ENCODE measurements at regions not wholly inside any gene's neighbourhood (a gene's known extent, or its start where the extent isn't known, plus 50 kb on each side); places are given as distances from the start of the nearest gene placed in this dataset.

DNA sequence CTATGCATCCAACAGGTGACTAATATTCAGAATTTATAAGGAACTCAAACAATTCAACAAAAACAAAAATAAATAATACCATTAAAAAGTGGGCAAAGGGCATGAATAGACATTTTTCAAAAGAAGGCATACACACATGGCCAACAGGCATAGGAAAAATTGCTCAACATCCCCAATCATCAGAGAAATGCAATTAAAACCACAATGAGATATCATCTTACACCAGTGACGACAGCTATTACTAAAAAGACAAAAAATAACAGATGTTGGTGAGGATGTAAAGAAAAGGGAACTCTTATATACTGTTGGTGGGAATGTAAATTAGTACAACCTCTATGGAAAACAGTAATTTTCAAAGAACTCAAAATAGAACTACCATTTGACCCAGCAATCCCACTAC lies 250.4 kb upstream of the N4BP1 start:
- no peak for DNase-seq (ENCODE audit: extremely low read depth, low read depth)
- TF ChIP-seq, protein P1, sequence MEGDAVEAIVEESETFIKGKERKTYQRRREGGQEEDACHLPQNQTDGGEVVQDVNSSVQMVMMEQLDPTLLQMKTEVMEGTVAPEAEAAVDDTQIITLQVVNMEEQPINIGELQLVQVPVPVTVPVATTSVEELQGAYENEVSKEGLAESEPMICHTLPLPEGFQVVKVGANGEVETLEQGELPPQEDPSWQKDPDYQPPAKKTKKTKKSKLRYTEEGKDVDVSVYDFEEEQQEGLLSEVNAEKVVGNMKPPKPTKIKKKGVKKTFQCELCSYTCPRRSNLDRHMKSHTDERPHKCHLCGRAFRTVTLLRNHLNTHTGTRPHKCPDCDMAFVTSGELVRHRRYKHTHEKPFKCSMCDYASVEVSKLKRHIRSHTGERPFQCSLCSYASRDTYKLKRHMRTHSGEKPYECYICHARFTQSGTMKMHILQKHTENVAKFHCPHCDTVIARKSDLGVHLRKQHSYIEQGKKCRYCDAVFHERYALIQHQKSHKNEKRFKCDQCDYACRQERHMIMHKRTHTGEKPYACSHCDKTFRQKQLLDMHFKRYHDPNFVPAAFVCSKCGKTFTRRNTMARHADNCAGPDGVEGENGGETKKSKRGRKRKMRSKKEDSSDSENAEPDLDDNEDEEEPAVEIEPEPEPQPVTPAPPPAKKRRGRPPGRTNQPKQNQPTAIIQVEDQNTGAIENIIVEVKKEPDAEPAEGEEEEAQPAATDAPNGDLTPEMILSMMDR (IDR thresholded peaks at IDR 0.05; ENCODE audit: low read depth, low read length): no peak

DNA sequence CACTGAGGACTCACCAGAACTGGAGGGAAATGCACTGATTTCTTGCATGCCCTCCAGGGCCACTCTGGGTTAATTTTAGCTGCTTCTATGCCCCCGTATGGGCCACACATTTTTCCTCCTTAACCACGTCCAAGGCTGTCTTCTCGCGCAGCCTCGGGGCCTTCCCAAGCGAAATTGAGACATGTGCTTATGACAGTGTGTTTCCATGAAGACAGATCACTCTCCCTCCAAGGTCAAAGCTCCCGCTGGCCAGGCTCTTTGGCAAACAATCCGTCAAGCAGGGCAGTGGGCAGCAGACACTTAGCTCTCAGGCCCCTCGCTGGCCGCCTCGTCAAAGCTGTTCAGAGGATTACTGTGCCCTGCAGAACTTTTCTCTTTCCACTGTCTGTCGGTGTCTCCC lies 243.0 kb upstream of the N4BP1 start:
- TF ChIP-seq, protein P1 (IDR thresholded peaks at IDR 0.05; ENCODE audit: low read depth, low read length): no peak
- no peak for DNase-seq (ENCODE audit: extremely low read depth, low read depth)

DNA sequence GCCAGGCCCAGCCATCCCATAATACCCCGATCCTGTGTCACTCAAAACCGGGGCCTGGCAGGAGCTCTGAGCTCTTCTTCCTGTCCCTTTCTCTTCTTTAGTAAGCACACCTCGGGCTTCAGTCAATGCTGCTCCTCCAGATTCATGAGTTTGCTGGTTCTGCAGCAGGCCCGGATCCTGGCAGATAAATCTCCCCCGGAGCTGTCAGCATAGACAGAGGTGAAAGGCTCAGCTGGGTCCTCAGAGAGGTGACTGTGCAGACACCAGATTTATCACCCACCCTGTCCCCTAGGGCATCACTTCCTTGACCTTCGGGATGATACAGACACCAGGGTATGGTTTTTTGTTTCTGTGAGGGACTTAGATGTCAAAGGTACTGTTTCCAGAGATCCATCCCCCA lies 242.5 kb upstream of the N4BP1 start:
- TF ChIP-seq, protein P1 (IDR thresholded peaks at IDR 0.05; ENCODE audit: low read depth, low read length): no peak
- no peak for DNase-seq (ENCODE audit: extremely low read depth, low read depth)

DNA sequence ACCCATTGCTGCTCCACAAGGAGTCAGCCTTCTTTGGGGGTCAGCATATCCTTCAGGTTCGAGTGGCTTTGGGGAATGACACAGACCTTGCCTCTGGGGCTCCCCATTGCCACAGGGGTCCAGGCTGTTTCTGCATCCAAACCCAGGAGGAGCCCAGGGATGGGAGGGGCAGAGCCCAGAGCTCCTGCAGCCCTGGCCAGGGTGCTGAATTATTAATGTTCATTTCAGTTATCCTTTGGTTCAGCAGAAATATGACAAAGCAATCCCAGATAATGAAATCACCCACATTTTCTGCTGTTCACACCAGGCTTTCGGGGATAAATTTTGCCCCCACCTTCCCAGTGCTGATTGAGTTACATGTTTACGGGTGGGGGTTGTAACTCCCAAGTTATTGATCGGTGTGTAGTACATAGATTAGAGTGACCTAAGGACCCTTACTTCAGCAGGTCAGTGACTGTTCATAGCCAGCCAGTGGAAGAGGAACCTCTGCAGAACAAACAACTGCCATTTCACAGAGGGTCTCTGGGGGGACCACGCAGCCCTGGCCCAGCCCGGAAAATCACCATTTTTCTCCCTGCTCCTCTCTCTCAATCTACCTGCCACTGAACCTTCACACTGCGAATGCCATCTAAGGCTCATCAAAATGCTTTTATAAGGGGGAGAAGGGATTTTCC lies 240.3 kb upstream of the N4BP1 start:
- TF ChIP-seq, protein P1 (IDR thresholded peaks at IDR 0.05; ENCODE audit: low read depth, low read length): no peak
- no peak for DNase-seq (ENCODE audit: extremely low read depth, low read depth)

DNA sequence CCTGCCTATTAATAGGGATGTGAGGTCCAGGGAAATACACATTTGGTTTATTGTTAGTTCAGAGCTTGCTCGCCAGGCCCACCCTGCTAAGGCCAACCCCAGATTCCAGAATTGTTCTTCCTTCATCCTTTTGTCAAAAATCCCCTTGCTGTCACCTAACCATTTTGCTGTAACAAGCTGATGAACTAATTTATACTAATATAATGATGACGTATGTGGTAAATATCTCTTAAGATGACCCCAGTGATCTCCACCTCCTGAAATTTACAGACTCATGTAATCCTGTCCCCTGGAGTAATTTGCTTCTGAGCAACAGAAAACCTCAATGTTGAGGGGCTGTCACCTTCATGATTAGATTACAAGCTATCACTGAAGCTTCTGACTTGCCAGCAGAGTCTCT lies 236.3 kb upstream of the N4BP1 start:
- DNase-seq (ENCODE audit: extremely low read depth, low read depth): no peak
- TF ChIP-seq, protein P1 (IDR thresholded peaks at IDR 0.05; ENCODE audit: low read depth, low read length): no peak

DNA sequence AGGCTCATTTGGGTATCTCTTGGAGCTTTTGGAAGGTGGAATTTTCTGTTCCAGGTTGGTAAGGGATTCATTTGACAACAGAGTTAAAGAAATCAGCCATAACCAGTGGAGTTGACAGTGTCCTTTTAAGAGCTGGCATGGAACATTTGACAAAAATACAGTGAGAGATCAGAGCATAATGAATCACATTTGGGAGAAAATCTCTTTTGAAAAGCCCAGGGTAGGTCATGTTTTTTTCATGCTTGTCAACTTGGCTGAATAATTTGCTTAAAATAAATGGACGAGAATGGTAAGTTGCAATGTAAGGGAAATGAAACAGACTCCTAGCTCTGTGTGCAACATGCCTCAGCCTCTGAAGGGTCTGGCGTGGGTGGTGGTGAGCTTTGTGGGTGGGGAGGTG lies 235.3 kb upstream of the N4BP1 start:
- TF ChIP-seq, protein P1 (IDR thresholded peaks at IDR 0.05; ENCODE audit: low read depth, low read length): no peak
- no peak for DNase-seq (ENCODE audit: extremely low read depth, low read depth)

DNA sequence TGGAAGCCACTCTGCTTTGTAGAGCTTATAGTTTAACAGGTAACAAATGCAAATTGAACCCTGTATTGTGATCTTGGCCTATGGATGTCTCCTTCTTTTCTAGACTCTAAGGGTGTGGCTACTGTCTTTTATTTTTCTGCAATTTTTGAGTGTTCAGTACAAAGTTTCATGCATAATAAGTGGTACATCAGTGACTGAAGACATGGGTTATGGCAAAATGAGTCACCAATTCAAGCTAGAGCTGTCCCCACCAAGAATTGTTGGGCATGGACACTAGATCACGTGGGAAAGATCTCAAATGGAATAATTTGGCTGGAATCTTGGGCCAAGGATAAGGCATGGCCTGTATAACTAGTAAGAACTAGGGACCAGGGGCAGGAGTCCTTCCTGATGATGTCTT lies 228.4 kb upstream of the N4BP1 start:
- no peak for DNase-seq (ENCODE audit: extremely low read depth, low read depth)
- TF ChIP-seq, protein P1 (IDR thresholded peaks at IDR 0.05; ENCODE audit: low read depth, low read length): no peak
